OCI-LY7 (cell line): ENCODE measurements at regions not wholly inside any gene's neighbourhood (a gene's known extent, or its start where the extent isn't known, plus 50 kb on each side); places are given as distances from the start of the nearest gene placed in this dataset.

Experiments
- BruUV-seq: library from RNA; stranded (reverse); fragments of 400-500 nt; replicated peaks from 2 replicates; lab custom pipeline; 2021; lab: Mats Ljungman, UMichigan
- CTCF ChIA-PET: fragments of 300-600 bp; sonication (Branson Sonifier 250); formaldehyde crosslinking; loops from one replicate; lab custom pipeline; 2022; ENCODE audit warnings: antibody characterized with exemption; ENCODE audit not compliant: unreplicated experiment; lab: Charles Lee
- POLR2A ChIA-PET: fragments of 300-600 bp; sonication (Branson Sonifier 250); formaldehyde crosslinking; loops from one replicate; lab custom pipeline; 2022; ENCODE audit warnings: antibody characterized with exemption; lab: Charles Lee
- DNase-seq: peaks from one replicate; pipeline ENCODE4 v3.0.0-alpha.2; 2015; ENCODE audit warnings: low spot score
- H2AFZ ChIP-seq: fragments of 200-600 bp; sonication (generic), shearing (Covaris generic); 2 replicates; pipeline ENCODE4 v1.6.1; 2014; ENCODE audit warnings: mild to moderate bottlenecking, antibody characterized with exemption, low read length, moderate library complexity
- H3K27ac ChIP-seq: fragments of 200-600 bp; sonication (generic); 2 replicates; pipeline ENCODE4 v1.5.1; 2014; ENCODE audit warnings: mixed run types, low read depth, mild to moderate bottlenecking, moderate library complexity, low read length, inconsistent platforms; ENCODE audit not compliant: poor library complexity, severe bottlenecking
- H3K36me3 ChIP-seq: fragments of 200-600 bp; sonication (generic); 2 replicates; pipeline ENCODE4 v1.6.1; 2014; ENCODE audit warnings: mild to moderate bottlenecking, antibody characterized with exemption, low read length, moderate library complexity, mixed read lengths; ENCODE audit not compliant: insufficient read depth
- H3K4me1 ChIP-seq: fragments of 200-600 bp; sonication (generic); 2 replicates; pipeline ENCODE4 v1.5.1; 2014; ENCODE audit warnings: mild to moderate bottlenecking, low read length; ENCODE audit not compliant: insufficient read depth, poor library complexity, severe bottlenecking
- H3K4me2 ChIP-seq: fragments of 200-600 bp; sonication (generic); 2 replicates; pipeline ENCODE4 v1.6.1; 2014; ENCODE audit warnings: mild to moderate bottlenecking, low read length
- H3K4me3 ChIP-seq: fragments of 200-600 bp; sonication (generic); 2 replicates; pipeline ENCODE4 v1.5.1; 2014; ENCODE audit warnings: mild to moderate bottlenecking, low read depth, low read length; ENCODE audit not compliant: poor library complexity, severe bottlenecking
- H3K79me2 ChIP-seq: fragments of 200-600 bp; sonication (generic); 2 replicates; pipeline ENCODE4 v1.6.1; 2016; ENCODE audit warnings: low read depth, mild to moderate bottlenecking, low read length, moderate library complexity, mixed read lengths; ENCODE audit not compliant: insufficient read depth
- H3K9me2 ChIP-seq: fragments of 200-600 bp; sonication (generic); 2 replicates; pipeline ENCODE4 v1.6.1; 2016; ENCODE audit warnings: mild to moderate bottlenecking, low read length, mixed read lengths; ENCODE audit not compliant: insufficient read depth
- H3K9me3 ChIP-seq: fragments of 200-600 bp; sonication (generic); 2 replicates; pipeline ENCODE4 v1.6.1; 2014; ENCODE audit warnings: mild to moderate bottlenecking, mixed run types, low read length, mixed read lengths
- H4K20me1 ChIP-seq: fragments of 200-600 bp; sonication (generic); 2 replicates; pipeline ENCODE4 v1.6.1; 2014; ENCODE audit warnings: mild to moderate bottlenecking, antibody characterized with exemption, low read length, moderate library complexity, mixed read lengths; ENCODE audit not compliant: insufficient read depth
- CTCF ChIP-seq: fragments of 200-600 bp; sonication (generic); conservative IDR thresholded peaks from 2 replicates; pipeline ENCODE4 v1.5.1; 2014; ENCODE audit warnings: mild to moderate bottlenecking, antibody characterized with exemption, low read length, moderate library complexity, mixed read lengths
- EZH2phosphoT487 ChIP-seq: fragments of 200-600 bp; sonication (generic); IDR thresholded peaks from 2 replicates; pipeline ENCODE4 v1.6.1; 2018; ENCODE audit warnings: low read depth, borderline replicate concordance, mild to moderate bottlenecking, mixed run types, antibody characterized with exemption, low read length, moderate library complexity, mixed read lengths
- intact Hi-C: fragments of 100-400 bp; cut with micrococcal nuclease; formaldehyde crosslinking; loops from one replicate; pipeline ENCODE4 v1.10.0; 2022; ENCODE audit not compliant: unreplicated experiment

GRCh38 chr3:81951636-81952035 is 190.2 kb upstream of the GBE1 start:
- intact Hi-C loops: no loop called here
- H3K9me2 ChIP-seq: no peaks in the 10 kb centered on the region
- no peak overlapping the region for H3K4me3 ChIP-seq
- BruUV-seq: no TSS peak
- TF ChIP-seq CTCF (no peak), EZH2phosphoT487 (no peak)
- H3K4me1 ChIP-seq: no peaks in the 10 kb centered on the region
- no peak overlapping the region for H3K27ac ChIP-seq
- H4K20me1 ChIP-seq: no peaks in the 10 kb centered on the region
- POLR2A ChIA-PET: no interaction called here
- H3K9me3 ChIP-seq: no peaks in the 10 kb centered on the region
- no peak overlapping the region for H2AFZ ChIP-seq
- H3K4me2 ChIP-seq: no peak overlapping the region
- DNase-seq: no peak
- H3K36me3 ChIP-seq: no peaks in the 10 kb centered on the region
- H3K79me2 ChIP-seq: no peaks in the 10 kb centered on the region
- CTCF ChIA-PET: no interaction called here

GRCh38 chr3:81951106-81951505 is 189.7 kb upstream of the GBE1 start:
- Histone ChIP-seq H3K9me3 (no peaks in the 10 kb centered on the region), H3K4me2 (no peak overlapping the region), H3K4me1 (no peaks in the 10 kb centered on the region), H4K20me1 (no peaks in the 10 kb centered on the region), H3K36me3 (no peaks in the 10 kb centered on the region), H2AFZ (no peak overlapping the region), H3K9me2 (no peaks in the 10 kb centered on the region), H3K79me2 (no peaks in the 10 kb centered on the region), H3K27ac (no peak overlapping the region), H3K4me3 (no peak overlapping the region)
- TF ChIP-seq EZH2phosphoT487 (no peak), CTCF (no peak)
- BruUV-seq: no TSS peak
- ChIA-PET CTCF (no interaction called here), POLR2A (interaction anchor here (1.2 kb wide), 1 partner anchor 10 kb away, joined by 3 read pairs; no protein-coding TSS in a partner anchor)
- no peak for DNase-seq
- intact Hi-C loops: no loop called here

- CTCF ChIA-PET: no interaction called here
These were observed 185.9 kb upstream of the GBE1 start for GRCh38 chr3:81947359-81947758.

More at GRCh38 chr3:81947359-81947758, 185.9 kb upstream of the GBE1 start:
- Histone ChIP-seq H3K27ac (no peak overlapping the region), H3K4me2 (no peak overlapping the region), H3K4me1 (no peaks in the 10 kb centered on the region), H4K20me1 (no peaks in the 10 kb centered on the region), H3K36me3 (no peaks in the 10 kb centered on the region), H3K79me2 (no peaks in the 10 kb centered on the region), H3K9me3 (no peaks in the 10 kb centered on the region), H3K4me3 (no peak overlapping the region), H2AFZ (no peak overlapping the region), H3K9me2 (no peaks in the 10 kb centered on the region)
- intact Hi-C loops: no loop called here
- no peak for DNase-seq
- no peak for TF ChIP-seq EZH2phosphoT487
- no peak for TF ChIP-seq CTCF
- POLR2A ChIA-PET: no interaction called here
- BruUV-seq: no TSS peak
